Activated T-helper 2 cell treated with anti-CD3 and anti-CD28 coated beads, Interferon-gamma antibody, Interleukin-2, Interleukin-4, amounts not matched to agents 10 μg/mL and 5 μg/mL and 100 μg/mL, durations not matched to agents 14 hours and 24 hours and 36 hours (primary cell): ENCODE measurements at regions not wholly inside any gene's neighbourhood (a gene's known extent, or its start where the extent isn't known, plus 50 kb on each side); places are given as distances from the start of the nearest gene placed in this dataset.
"Not testable (repeated sequence)": the region's sequence is repeated elsewhere in the genome, so short reads cannot be mapped to it uniquely, and the experiment has no call there.

Source experiments
- DNase-seq: peaks from one replicate; pipeline ENCODE4 v3.0.0; 2021; ENCODE audit warnings: low spot score
- H3K27ac Mint-ChIP-seq: one replicate; pipeline ENCODE4 v1.8.0; 2021; ENCODE audit warnings: mixed read lengths
- H3K27me3 Mint-ChIP-seq: one replicate; pipeline ENCODE4 v1.8.0; 2021; ENCODE audit warnings: low read depth, mixed read lengths
- H3K36me3 Mint-ChIP-seq: one replicate; pipeline ENCODE4 v1.8.0; 2021; ENCODE audit warnings: low read depth, mixed read lengths
- H3K4me1 Mint-ChIP-seq: one replicate; pipeline ENCODE4 v1.8.0; 2021; ENCODE audit warnings: low read depth, mixed read lengths
- H3K4me3 Mint-ChIP-seq: one replicate; pipeline ENCODE4 v1.8.0; 2021; ENCODE audit warnings: low read depth, mild to moderate bottlenecking, moderate library complexity, mixed read lengths
- H3K9me3 Mint-ChIP-seq: one replicate; pipeline ENCODE4 v1.8.0; 2021; ENCODE audit warnings: mixed read lengths
- intact Hi-C: fragments of 100-400 bp; cut with micrococcal nuclease; formaldehyde crosslinking; loops from one replicate; pipeline ENCODE4 v1.15.1; 2023

DNA sequence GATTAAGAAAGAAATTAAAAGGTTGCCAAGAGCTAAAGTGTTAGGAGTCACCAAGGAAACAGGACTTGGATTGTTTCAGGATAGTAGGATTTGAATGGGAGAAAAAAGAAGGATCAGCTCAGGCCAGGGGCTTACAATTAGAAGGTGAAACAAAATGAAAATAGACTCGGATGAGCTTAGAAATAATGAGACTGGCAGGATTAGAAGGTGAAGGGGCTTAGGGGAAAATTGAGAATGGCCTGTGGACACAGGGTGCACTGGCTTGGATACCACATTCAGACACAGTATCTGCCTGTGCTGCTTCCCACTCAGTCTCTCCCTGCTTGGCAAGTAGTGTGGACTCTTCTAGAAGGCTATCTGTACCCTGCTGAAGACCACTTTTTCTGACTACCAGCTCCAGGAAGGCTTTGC is 206.1 kb upstream of the ATP10A start:
- H3K27ac Mint-ChIP-seq = no peak overlapping the region
- DNase-seq = no peak
- H3K36me3 Mint-ChIP-seq = no peaks in the 10 kb centered on the region
- H3K4me3 Mint-ChIP-seq = no peak overlapping the region
- peaks cover 12% of the 10 kb centered on the region for H3K27me3 Mint-ChIP-seq
- H3K9me3 Mint-ChIP-seq = no peaks in the 10 kb centered on the region
- peaks cover 2% of the 10 kb centered on the region for H3K4me1 Mint-ChIP-seq
- intact Hi-C loops = no loop called here

DNA sequence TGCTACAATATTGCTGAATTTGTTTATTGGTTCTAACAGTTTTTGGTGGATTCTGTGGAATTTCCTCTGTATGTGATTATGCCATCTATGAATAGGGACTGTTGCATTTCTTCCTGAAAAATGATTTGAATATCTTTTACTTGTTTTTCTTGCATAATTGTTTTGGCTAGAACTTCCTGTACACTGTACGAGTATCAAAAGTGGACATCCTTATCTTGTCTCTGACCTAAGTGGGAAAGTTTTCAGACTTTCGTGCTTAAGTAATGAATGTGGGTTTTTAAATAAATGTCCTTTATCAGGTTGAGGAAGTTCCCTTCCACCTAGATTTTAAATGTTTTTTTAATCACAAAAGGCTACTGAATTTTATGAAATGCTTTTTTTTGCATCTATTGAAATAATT is 203.8 kb upstream of the ATP10A start:
- DNase-seq = no peak
- no peaks in the 10 kb centered on the region for H3K9me3 Mint-ChIP-seq
- H3K27me3 Mint-ChIP-seq = peaks cover 12% of the 10 kb centered on the region
- no peaks in the 10 kb centered on the region for H3K36me3 Mint-ChIP-seq
- intact Hi-C loops = no loop called here
- no peak overlapping the region for H3K27ac Mint-ChIP-seq
- no peak overlapping the region for H3K4me3 Mint-ChIP-seq
- no peaks in the 10 kb centered on the region for H3K4me1 Mint-ChIP-seq

DNA sequence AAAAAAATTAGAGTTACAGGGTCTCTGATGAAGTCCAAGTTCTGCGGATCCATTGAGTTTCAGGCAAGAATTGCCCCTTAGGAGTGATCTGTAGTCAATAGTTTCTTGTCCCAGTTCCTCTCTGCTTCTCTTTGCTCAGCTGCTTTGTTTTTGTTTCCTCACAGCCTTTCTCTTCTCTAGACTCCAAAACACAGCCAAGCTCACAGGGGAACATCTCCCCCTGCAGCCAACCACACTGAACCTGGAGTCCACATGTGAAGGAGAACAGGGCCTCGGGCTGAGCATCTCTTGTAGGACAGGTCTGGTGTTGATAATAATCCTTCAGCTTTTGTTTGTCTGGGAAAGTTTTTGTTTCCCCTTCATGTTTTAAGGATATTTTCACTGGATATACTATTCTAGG is 202.6 kb upstream of the ATP10A start:
- no peaks in the 10 kb centered on the region for H3K4me1 Mint-ChIP-seq
- H3K27ac Mint-ChIP-seq = no peak overlapping the region
- H3K36me3 Mint-ChIP-seq = no peaks in the 10 kb centered on the region
- intact Hi-C loops = no loop called here
- H3K9me3 Mint-ChIP-seq = no peaks in the 10 kb centered on the region
- H3K27me3 Mint-ChIP-seq = peaks cover 16% of the 10 kb centered on the region
- H3K4me3 Mint-ChIP-seq = no peak overlapping the region
- DNase-seq = no peak

GRCh38 chr15:26061248-26061647 is 198.1 kb upstream of the ATP10A start:
- Mint-ChIP-seq H3K36me3 (no peaks in the 10 kb centered on the region), H3K27me3 (peaks cover 6% of the 10 kb centered on the region), H3K4me3 (no peak overlapping the region), H3K4me1 (no peaks in the 10 kb centered on the region), H3K27ac (no peak overlapping the region), H3K9me3 (no peaks in the 10 kb centered on the region)
- no peak for DNase-seq
- intact Hi-C loops = no loop called here

- H3K4me1 Mint-ChIP-seq, DNase-seq, H3K4me3 Mint-ChIP-seq, H3K9me3 Mint-ChIP-seq, intact Hi-C loops, H3K27ac Mint-ChIP-seq, H3K36me3 Mint-ChIP-seq, H3K27me3 Mint-ChIP-seq: not testable (repeated sequence)
Measured at GRCh38 chr15:26056766-26057165, 193.6 kb upstream of the ATP10A start.

DNA sequence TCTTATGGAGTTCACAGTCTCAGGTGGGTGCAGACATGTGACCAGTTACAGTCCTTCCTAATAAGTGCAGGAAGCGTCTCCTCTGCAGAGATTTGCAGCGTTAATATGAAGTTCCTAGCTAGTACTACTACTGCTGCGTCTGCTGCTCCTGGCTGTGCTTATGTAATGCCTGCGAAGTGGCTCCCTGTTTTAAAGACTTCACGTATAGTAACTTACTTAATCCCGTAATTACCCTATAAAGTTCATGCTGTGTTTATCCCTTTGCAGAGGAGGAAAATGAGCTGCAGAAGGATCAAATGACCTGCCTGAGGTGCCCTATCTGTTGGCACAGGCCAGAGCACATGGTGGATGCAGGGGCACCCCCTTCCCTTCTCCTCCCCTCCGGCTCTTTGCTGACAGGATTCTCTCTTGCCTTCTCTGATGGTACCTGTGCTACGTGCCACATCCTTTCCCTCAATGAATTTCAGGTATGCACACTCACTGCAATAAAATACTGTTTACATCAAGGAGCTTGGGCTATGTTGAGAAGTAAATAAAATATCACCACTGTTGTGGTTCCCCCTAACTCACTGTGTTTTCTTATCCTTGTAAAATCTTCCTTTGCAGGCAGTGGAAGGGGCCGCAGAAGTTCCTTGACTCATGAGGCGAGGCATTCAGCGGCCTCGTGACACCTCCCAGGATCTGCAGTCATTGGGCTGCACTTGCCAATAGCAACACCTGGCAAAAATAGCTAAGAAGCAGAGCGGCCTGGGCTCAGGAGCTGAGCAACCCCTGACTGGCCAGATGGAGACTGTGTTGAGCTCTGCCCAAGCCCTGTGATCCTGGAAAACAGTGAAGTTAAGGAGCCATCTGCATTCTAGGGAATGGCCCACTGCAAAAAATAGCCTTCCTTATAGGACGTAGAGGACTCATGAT is 188.9 kb upstream of the ATP10A start:
- intact Hi-C loops = no loop called here
- DNase-seq = no peak
- no peak overlapping the region for H3K4me3 Mint-ChIP-seq
- no peaks in the 10 kb centered on the region for H3K9me3 Mint-ChIP-seq
- H3K36me3 Mint-ChIP-seq = no peaks in the 10 kb centered on the region
- H3K27ac Mint-ChIP-seq = no peak overlapping the region
- no peaks in the 10 kb centered on the region for H3K4me1 Mint-ChIP-seq
- H3K27me3 Mint-ChIP-seq = no peaks in the 10 kb centered on the region

- intact Hi-C loops = no loop called here
- H3K36me3 Mint-ChIP-seq = no peaks in the 10 kb centered on the region
- DNase-seq = no peak
Measured at GRCh38 chr15:26050984-26051383, 187.9 kb upstream of the ATP10A start.

GRCh38 chr15:26049900-26050657 is 187.0 kb upstream of the ATP10A start:
- no peak overlapping the region for H3K27ac Mint-ChIP-seq
- H3K4me3 Mint-ChIP-seq = no peak overlapping the region
- DNase-seq = no peak
- no peaks in the 10 kb centered on the region for H3K4me1 Mint-ChIP-seq
- no peaks in the 10 kb centered on the region for H3K36me3 Mint-ChIP-seq
- no peaks in the 10 kb centered on the region for H3K9me3 Mint-ChIP-seq
- intact Hi-C loops = no loop called here
- H3K27me3 Mint-ChIP-seq = no peaks in the 10 kb centered on the region

More at GRCh38 chr15:26050984-26051383, 187.9 kb upstream of the ATP10A start:
- Mint-ChIP-seq H3K27me3 (no peaks in the 10 kb centered on the region), H3K4me1 (no peaks in the 10 kb centered on the region), H3K4me3 (no peak overlapping the region), H3K27ac (no peak overlapping the region), H3K9me3 (no peaks in the 10 kb centered on the region)

GRCh38 chr15:26048669-26049068 is 185.5 kb upstream of the ATP10A start:
- Mint-ChIP-seq H3K4me1 (no peaks in the 10 kb centered on the region), H3K27ac (no peak overlapping the region), H3K36me3 (no peaks in the 10 kb centered on the region), H3K9me3 (no peaks in the 10 kb centered on the region), H3K4me3 (no peak overlapping the region), H3K27me3 (no peaks in the 10 kb centered on the region)
- no peak for DNase-seq
- intact Hi-C loops = no loop called here

DNA sequence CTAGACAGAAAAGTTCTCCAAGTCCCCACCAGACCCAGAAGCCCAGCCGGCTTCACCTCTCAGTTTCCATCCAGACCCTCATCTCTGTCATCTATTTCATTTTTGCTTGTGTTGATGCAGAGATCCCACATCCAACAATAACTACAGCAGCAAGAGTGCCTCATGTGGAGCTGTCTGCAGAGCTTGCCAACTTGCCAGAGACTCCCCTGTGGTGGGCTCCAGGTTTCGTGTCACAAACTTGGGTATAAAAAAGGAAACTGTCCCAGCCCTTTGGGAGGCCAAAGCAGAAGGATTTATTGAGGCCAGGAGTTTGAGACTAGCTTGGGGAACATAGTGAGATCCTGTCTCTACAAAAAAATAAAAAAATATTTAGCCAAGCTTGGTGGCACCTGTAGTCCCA is 182.4 kb upstream of the ATP10A start:
- no peaks in the 10 kb centered on the region for H3K9me3 Mint-ChIP-seq
- peaks cover 4% of the 10 kb centered on the region for H3K4me1 Mint-ChIP-seq
- no peaks in the 10 kb centered on the region for H3K36me3 Mint-ChIP-seq
- intact Hi-C loops = no loop called here
- H3K27me3 Mint-ChIP-seq = peaks cover 2% of the 10 kb centered on the region
- H3K4me3 Mint-ChIP-seq = no peak overlapping the region
- DNase-seq = no peak
- no peak overlapping the region for H3K27ac Mint-ChIP-seq

- no peak overlapping the region for H3K4me3 Mint-ChIP-seq
- no peak overlapping the region for H3K27ac Mint-ChIP-seq
- intact Hi-C loops = no loop called here
- H3K4me1 Mint-ChIP-seq = peaks cover 4% of the 10 kb centered on the region
- no peaks in the 10 kb centered on the region for H3K36me3 Mint-ChIP-seq
- H3K27me3 Mint-ChIP-seq = peaks cover 9% of the 10 kb centered on the region
- H3K9me3 Mint-ChIP-seq = no peaks in the 10 kb centered on the region
- no peak for DNase-seq
Measured at GRCh38 chr15:26043018-26043417, 179.9 kb upstream of the ATP10A start.

DNA sequence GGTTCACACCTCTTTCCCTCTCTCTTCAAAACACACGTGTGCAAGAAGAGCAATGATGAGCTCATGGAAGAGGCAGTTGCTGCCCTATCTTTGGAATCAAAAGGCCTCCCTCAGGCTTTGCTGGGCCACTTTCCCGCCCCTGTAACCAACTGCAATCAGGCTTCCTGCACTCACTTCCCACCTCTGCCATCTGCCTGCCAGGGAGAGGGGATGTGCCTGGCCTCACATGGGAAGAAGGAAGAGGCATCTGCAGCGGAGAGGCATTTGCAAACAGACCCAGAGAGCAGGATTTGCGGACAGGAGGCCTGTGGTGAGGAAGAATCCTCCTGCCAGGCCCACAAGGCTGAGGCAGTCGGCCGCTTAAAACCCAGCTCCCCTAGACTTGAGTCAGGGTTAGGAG is 175.6 kb upstream of the ATP10A start:
- no peaks in the 10 kb centered on the region for H3K36me3 Mint-ChIP-seq
- H3K4me1 Mint-ChIP-seq = peaks cover 4% of the 10 kb centered on the region
- H3K4me3 Mint-ChIP-seq = no peak overlapping the region
- intact Hi-C loops = no loop called here
- H3K27ac Mint-ChIP-seq = no peak overlapping the region
- DNase-seq = no peak
- no peaks in the 10 kb centered on the region for H3K9me3 Mint-ChIP-seq
- peaks cover 12% of the 10 kb centered on the region for H3K27me3 Mint-ChIP-seq

DNA sequence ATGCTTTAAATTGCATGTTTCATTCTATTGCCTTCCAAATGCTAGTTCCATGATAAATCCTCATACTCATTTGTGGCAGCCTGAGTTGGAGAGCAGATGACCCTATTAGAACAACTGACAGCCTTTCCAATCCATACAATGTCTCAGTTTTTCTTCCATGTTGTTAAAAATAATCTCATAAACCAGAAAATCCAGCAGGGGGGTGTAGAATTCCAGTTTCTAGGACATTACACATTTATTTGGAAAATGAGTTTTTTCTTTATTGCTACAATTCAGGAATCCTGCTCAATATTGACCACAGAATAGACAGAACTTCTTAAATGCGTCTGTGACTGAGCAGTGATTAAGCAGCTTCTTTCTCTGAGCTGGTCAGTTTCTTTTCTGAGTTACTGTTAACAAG is 174.2 kb upstream of the ATP10A start:
- Mint-ChIP-seq H3K4me3 (no peak overlapping the region), H3K27ac (no peak overlapping the region)

More for the DNA sequence above, 174.2 kb upstream of the ATP10A start:
- Mint-ChIP-seq H3K4me1 (peaks cover 4% of the 10 kb centered on the region), H3K36me3 (no peaks in the 10 kb centered on the region), H3K9me3 (no peaks in the 10 kb centered on the region), H3K27me3 (peaks cover 12% of the 10 kb centered on the region)
- intact Hi-C loops = no loop called here
- DNase-seq = no peak
